GM19351 (cell line): ENCODE measurements at regions not wholly inside any gene's neighbourhood (a gene's known extent, or its start where the extent isn't known, plus 50 kb on each side); places are given as distances from the start of the nearest gene placed in this dataset.

Experiments used
- ATAC-seq: cut with Tn5 transposase; IDR thresholded peaks from one replicate; pipeline ENCODE4 v1.9.1; 2021; ENCODE audit warnings: mild to moderate bottlenecking, moderate library complexity; ENCODE audit not compliant: unreplicated experiment

DNA sequence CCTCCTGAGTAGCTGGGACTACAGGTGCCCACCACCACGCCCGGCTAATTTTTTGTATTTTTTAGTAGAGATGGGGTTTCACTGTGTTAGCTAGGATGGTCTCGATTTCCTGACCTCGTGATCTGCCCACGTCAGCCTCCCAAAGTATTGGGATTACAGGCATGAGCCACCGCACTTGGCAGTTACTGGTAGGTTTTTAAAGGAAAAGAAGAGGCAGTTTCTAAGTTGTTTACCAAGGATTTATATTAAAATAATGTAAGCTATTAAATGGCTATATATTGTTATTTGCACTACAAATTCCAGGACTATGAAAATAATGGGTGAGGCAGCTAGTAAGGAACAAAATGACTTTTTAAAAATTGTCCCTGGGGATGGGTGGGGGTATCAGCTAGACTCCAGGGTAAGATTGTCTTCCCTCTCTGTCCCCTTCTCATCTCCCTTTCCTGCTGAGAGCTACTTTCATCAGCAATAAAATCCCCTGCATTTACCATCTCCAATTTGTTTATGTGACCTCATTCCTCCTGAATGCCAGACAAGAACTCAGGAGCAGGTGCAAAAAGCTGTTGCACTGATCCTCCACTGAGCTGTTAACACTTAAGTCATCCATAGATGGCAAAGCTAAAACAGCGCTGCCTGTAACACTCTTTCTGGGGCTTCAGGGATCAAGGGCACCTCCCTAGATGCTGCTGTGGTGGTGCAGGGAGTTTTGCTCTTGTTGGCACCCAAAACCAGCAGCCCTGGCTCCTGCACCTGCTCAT, 165.2 kb downstream of the ZPLD1 start:
- ATAC-seq = no peak

DNA sequence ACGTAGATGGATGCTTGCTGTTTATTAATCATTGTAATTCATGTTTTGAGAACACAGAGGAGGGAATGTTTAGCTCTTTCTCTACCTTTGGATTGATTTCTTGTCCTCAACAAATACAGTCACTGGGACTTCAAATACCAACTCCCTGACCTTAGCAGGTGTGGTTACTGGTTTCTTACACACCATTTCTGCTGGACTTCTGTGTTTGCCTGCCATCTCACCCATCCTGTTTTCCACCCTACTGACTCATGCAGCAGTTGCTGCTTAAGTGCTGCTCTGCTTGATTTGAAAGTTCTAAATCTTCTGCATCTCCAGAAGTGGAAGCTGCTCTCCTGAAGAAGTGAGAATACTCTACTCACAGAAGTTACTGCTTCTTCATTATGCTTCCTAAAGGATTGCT, 170.3 kb downstream of the ZPLD1 start:
- no peak for ATAC-seq

DNA sequence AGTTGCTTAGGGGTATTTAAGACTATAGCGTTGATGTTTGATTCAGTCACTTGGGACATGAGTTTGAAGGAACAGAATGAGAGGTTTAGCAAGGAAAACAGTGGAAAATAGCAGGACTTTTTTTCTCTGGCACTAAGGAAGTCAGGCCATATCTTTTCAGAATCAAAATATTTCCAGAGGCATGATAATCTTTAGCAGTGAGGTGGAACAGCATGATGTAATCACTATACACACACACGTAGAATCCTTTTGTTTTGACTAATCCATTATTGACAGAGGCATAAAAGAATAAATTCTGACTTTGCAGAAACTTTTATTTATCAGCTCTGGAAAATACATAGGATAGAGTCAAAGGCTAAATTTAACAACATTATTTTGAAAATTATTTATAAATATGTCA, 174.1 kb downstream of the ZPLD1 start:
- ATAC-seq = no peak

DNA sequence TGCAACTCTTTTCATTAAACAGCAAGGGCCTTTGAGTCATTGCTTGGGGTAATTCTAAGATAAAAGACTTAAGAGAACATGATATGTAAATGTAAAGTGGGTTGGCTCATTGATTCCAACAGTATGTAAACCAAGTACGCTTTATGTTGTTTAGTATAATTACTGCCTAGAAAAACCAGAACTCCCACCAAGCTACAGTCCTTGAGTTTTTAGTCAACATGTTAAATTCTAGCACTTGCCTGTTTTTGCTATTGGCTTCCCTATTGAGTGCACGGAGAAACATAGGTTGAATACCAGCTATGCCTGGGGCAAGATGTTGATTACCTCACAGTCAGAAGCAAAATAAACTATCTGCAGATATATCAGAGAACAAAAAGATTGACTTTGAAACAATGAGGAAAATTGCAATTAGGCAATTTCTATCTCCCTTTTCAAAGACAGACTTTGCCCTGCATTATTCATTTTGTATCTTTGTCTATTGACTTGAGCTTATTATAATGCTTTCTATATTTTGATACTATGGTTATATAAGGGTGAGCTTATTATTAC, 179.3 kb downstream of the ZPLD1 start:
- ATAC-seq = no peak

DNA sequence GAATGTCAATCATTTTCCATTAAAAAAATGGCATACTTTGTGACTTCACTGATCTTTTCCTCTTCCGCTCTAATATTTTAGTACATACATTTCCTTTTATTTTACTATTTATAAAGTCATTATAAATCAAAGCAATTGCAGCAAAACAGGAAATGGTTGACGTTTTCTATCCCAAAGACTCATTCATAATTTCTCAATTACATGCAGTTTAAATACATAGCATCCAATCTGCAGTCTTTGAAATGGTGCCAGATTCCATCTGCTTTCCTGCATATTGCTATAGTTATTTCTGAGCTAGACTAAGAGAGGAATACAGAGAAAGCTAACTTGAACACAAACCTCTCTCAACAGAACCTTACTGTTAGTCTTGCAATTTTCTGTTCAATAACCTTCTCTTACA, 179.8 kb downstream of the ZPLD1 start:
- ATAC-seq = no peak

DNA sequence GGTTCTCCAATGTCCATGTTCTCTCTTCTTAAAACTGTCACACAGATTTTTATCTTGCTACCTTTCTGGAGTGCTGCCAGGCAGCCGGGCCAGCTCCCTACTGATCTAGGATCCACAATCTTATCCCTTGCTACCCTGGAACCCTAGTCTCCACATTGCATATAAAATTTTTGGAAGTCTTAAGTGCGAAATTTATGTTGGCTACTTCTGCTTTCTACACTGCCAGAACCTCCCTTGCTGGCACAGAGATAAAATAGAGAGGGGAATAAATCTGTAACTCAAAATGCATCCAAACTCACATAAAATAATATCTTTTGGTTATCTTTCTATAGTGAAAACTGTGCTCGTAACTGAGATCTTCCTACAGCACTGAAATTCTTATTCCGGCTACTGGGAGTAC, 182.6 kb downstream of the ZPLD1 start:
- ATAC-seq = no peak

DNA sequence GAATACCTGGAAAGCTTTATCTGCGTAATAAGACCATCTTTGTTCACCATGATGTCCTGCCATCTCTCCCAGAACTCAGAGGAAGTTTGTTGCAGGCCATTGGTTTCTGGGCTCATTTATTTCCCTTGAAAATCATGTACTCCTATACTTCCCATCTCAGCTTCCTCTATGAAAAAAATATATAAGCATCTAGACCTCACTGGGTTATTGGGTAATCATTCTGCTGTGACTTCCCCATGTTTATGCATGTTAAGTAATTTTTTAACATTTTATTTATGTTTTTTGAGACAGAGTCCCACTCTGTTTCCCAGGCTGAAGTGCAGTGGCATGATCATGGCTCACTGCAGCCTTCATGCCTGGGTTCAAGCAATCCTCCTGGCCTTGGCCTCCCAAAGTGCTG, 184.5 kb downstream of the ZPLD1 start:
- no peak for ATAC-seq

DNA sequence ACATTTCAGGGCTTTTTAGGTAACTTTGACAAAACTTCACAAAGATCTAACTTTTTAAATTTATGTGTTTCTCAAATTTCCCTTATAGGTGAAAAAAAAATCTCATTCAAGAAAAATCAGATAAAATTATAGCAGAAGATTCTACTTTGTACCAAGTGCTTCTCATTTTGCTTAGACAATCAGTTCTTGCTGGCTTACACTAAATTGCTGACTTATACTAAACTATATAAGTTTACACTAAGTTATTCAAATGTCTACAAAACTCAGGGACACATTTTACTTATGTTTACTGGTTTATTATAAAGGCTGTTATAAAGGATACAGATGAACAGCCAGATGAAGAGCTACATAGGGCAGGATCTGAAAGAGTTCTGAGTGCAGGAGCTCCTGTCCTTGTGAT, 195.1 kb downstream of the ZPLD1 start:
- ATAC-seq = no peak

DNA sequence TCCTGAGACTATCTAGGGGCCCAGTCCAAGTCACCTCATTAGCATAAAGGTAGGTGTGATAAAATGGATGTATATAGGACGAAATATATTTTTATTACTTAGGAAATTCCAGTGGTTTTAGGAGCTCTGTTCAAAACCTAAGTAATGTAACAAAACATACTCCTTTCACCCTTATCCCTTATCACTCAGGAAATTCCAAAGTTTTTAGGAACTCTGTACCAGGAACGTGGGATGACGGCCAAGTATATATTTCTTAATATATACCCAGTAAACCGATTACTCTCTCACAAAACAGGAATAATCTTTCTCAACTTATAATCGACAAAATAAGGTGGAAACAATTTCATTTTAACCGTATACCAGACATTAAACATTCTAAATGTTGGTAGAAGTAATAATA, 195.7 kb downstream of the ZPLD1 start:
- ATAC-seq = no peak

DNA sequence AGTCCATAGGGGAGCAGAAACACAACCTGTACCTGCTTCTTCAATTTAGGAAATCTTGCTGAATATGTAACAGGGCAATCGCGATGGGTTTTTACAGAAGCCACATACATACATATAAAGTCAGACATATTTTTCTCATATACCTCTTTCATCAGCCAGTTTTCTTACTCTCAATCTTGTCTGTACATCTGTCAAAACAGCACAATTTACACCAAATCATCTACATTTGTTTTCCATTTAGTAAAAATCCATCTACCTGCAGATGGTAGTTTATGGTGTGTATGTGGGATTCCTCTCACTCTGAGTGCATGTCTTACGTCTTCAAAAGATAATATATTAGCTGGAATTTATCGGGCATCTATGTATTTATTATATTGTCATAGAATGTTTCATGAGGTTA, 208.7 kb downstream of the ZPLD1 start:
- no peak for ATAC-seq

DNA sequence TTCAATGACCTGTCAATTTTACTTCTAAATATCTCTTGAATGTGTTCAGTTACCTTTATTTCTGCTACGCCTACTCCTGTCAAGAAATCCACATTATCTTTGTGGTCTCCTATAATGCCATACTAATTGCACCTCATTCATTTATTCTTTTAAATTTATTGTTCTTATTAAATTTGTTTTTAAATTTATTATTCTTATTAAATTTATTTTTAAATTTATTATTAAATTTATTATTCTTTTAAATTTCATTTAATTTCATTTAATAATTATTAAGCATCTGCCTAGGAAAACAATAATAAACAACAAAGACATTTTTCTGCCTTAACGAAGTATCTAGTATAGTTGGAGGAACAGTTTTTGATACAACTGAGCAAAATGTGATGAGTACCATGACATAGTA, 211.7 kb downstream of the ZPLD1 start:
- ATAC-seq = no peak

DNA sequence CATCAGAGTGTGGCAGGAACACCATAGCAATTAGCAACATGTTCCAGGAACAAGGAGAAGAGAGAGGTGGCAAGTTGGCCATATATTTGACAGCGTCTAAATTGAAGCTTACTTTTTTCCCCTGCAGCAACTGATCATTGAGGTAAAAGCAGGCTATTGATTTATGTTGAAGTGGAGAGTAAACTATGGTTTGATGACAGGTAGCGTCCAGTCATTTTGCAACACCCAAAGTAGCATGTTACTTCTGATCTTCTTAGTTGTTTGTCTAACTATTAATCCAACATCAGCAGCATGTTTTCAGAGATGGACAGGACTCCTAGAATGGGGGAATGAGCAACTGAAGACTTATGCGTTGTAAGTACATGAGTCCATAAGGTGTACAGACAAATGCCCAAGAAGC, 225.8 kb downstream of the ZPLD1 start:
- ATAC-seq = no peak

DNA sequence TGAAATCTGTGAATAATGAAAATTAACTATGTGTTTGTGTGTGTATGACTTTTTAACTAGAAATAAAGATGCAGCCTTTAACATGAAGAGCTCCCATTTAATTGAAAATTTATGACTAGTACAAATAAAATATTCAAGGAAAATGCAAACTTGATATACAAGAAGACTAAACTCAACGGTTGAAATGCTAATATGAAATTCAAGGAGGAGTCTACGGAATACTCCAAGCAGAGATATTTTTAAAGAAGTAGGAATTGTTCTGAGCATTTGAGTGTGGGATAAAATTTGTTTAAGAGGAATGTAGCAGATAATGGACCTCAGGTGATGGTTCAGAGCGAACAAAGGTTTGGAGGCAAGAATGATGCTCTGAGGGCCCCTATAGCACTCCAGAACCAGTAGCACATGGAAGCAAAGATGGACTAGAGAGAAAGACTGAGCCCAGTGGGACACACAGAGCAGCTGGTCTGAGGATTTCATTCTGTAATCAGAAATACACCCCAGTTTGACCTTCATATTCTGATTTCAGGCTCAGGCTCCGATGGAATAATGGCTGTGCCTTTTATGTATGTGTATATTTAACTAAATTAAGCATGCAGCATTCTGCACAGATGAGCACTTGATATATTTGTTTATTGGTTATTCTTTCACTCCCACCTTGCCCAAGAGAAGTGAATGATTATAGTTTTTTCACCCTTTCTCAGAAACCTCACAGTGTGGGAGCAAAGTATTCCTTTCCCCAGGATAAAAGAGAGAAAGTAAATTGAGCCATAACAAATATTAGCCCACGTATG, 227.1 kb downstream of the ZPLD1 start:
- no peak for ATAC-seq

DNA sequence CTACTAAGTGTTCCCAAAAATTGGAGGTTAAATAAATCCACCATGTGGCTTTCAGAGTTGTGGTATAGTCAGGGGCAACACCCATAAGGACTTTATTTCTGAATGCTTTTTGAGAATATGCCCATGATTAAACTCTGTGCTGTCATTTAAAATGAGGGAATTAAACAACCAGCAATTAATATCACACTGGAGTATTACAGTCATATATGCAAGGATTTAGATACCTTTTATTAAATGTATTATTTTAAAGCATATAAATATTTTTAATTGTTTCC, 227.6 kb downstream of the ZPLD1 start:
- no peak for ATAC-seq

DNA sequence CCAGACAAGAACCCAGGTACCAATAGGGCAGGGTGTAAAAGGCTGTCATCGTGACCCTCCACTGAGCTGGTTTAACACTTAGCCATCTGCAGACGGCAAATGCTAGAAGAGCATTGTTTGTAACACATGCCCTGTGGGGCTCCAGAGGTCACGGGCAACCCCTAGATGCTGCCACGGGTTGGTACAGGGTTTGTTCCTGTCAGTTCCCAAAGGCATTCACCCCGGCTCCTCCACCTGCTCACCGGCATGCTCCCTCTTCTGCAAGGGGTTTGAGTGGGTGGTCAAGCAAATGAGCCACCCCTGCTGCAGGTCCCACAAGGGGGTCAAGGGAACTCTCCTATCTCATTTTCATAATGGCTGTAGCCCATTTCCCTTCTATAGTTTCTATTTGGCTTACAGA, 229.3 kb downstream of the ZPLD1 start:
- no peak for ATAC-seq

DNA sequence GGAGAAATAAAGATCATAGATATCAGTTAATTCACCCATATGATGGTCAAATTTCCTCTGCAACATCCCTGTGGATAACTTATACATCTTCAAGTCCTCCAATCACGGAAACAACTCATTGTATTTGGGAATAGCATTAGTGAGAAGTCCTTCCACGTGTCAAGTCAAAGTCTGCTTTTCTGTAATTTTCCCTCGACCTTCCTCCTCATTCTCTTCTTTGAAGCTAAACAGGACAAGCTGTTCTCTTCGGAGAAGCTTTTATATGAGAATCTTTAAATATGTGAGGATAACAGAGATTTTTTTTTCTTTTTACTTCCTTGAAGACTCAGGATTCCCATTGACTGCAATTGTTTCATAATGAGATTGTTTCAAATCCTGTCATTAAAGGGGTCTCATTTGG, 230.4 kb downstream of the ZPLD1 start:
- no peak for ATAC-seq

DNA sequence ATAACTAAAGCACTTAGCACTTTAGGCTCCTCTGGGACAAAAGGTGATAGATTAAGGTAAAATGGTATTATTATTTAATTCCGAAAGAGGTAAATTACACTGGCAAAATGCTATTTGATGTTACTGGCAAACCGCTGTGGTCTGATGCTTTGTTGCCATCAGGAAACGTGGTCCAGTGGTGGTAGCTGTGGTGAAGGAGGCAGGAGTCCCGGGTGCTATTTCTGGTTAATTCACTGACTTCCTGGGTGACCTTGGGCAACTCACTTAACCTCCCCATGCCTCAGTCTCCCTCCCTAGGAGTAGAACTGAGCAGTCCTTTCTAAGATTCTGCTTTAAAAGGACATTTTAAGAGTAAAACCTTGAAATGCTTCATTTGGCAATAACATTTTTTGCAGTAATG, 233.4 kb downstream of the ZPLD1 start:
- no peak for ATAC-seq

DNA sequence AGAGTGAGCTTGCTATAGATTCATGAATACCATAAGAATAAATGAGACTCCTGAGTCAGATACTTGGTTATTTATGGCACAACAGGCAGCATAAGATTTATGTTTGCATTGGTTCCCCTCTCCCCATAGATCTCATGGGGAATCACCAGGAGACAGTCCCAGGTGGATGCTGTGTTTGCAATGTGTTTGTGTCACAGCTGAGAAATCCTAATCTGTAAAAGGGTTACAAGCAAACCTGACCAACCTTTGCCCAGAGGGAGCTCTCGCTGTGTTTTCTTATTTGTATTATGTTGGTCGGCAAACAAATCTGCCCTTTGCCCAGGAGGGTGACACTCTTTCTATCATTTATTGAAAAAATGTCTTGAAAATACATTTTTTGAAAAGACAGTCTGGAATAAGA, 236.2 kb downstream of the ZPLD1 start:
- ATAC-seq = no peak

DNA sequence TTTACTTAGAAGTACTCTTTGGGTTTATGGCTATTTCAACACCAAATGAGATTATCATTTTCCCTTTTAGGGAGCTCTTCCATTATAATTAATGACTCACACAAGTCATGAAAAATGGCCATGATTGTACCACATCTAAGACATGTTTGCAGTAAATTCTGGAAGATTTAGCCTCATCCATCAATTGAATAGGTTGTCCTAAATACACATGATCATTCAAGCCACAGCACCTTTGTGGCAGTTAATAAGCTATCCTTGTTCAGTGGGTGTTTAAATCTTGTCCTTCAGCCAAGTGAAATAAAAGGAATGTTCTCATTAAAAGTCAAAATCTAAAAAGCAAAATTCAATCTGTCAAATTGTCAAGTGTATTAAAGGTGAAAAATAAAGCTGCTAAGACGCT, 237.5 kb downstream of the ZPLD1 start:
- ATAC-seq = no peak

DNA sequence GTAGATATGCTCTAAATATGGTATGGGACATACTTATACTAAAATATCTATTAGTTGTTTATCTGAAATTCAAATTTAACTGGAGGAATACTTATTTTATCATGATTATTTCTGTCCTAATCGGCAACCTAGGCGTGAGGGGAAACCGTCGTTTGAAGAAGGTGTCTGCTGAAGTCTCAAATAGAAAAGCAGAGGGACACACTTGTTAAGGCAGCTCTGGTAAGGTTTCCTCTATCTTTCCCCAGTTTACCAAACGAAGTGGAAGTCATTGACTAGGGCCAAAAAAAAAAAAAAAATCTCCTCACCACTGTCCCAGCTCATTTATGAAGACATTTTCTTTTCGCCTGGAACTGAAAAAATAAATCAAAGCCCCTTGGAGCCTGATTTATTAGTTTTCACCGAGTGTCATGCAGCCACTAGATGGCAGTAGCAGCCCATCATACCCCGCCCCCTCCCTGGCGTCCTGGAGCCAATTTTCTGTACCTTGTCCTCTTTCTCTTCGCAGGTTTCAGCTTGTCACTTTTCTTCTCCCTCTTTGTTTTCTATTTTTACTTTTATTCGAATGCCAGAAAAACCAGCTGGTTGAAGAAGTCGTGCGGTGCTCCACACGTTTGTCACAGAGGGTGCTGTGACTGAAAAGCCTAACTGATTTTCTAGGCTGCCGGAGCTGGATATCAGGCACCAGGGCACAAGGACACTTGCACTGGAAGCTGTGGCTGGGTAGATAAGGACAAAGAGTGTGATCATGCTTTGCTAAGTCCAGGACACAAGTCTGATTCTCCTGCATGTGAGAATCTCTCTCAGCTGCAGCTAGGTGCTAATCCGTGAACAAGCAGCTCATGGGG, 238.7 kb downstream of the ZPLD1 start:
- ATAC-seq = peak; percentile 86

DNA sequence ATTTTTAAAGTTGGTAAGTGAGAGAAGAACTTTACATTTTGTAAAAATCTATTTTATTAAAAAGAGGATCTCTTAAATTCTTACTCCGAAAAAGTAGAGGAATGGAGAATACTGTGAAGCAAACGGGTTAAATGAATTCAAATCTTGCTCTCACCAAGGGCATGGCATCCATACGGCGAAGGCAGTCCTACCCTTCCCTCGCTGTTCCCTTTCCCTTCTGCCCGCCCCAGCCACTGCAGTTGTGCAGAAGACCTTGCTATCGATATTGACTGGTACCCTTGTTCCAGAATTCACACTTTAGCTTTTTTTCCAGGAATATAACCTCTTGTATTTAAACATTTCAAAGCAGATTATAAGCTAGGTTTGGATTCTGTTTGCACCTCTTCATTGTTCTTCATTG, 239.5 kb downstream of the ZPLD1 start:
- ATAC-seq = no peak

DNA sequence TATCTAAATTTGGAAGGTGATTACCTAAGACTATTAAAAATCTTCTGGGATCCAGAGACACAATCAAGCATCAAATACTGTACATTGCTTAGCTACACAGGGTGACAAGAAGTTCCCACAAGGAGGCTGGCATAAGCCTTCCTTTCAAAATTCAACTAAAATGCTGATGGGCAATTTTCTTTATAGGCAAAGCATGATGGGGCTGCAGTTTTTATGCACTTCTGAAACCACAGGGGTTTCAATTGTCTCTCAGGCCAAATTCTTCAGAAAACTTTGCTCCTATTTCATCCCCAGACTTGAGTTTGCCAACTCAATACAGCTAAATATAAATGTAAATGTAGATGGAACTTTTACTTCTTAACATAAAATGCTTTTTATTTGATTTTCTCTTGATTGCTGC, 241.6 kb downstream of the ZPLD1 start:
- ATAC-seq = no peak
